ENCODE measurements at regions not wholly inside any gene's neighbourhood (a gene's known extent, or its start where the extent isn't known, plus 50 kb on each side); places are given as distances from the start of the nearest gene placed in this dataset.

DNA sequence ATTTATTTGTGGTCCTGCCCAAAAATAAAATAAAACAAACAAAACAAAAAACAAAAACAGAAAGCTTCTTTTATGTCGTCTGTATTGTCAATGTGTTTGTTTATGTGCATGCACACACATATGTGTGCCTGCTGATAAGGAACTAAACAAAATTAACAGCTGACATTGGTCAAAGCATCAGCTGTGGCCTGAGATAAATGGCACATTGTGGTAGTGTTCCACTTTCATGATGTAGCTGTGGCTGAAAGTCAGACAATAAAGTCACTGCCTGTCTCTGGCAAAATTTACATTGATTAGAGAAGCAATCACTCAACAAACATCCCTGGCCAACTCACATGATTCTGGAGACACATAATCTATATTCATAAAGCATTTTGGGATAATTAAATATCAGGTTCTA lies 203.4 kb upstream of the PIK3C3 start:
- TF ChIP-seq CTCF (IDR thresholded peaks at IDR 0.05) = no peak
- no peak for TF ChIP-seq POLR2A (IDR thresholded peaks at IDR 0.05)

All from Peyer's patch (tissue), 4 donors.